ENCODE measurements at regions not wholly inside any gene's neighbourhood (a gene's known extent, or its start where the extent isn't known, plus 50 kb on each side); places are given as distances from the start of the nearest gene placed in this dataset.
"Not testable (repeated sequence)": the region's sequence is repeated elsewhere in the genome, so short reads cannot be mapped to it uniquely, and the experiment has no call there.

GRCh38 chr9:135411605-135412004, 68.0 kb upstream of the PPP1R26 start:
- not testable (repeated sequence) for TF ChIP-seq CTCF, POLR2AphosphoS5 (IDR thresholded peaks at IDR 0.05)
